ENCODE measurements at regions not wholly inside any gene's neighbourhood (a gene's known extent, or its start where the extent isn't known, plus 50 kb on each side); places are given as distances from the start of the nearest gene placed in this dataset.

DNA sequence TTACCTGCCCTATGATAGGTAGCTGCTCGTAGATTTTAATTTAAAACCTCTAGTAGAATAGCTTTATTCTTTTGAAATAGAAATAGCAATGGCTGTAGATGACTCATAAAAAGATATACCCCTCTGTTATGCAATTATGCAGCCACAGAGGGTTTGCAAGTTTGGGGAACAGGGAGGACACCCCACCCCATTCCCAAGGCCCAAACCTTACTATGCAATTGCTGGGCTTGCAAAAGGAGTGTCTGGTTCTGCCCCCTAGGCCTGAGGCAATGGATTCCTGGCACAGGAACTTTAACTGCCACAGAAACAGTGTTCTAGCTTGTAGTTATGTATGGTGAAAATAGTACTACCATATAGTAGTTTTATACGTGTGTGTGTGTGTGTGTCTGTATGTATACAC, 403.3 kb downstream of the ADAMTS20 start:
- WGBS, 2 donors, result 50 to 84% methylated on average over 2 of the region's 2 CpGs

GRCh38 chr12:43147878-43148277, 404.1 kb downstream of the ADAMTS20 start:
- Histone ChIP-seq H3K27me3 (ENCODE audit: control insufficient read depth in 3 of 3, insufficient read depth in 3 of 3, low read length in 2 of 3) (no peaks in the 10 kb centered on the region), H3K9ac (ENCODE audit: insufficient read depth in 1 of 2, low read length in 2 of 2) (no peak overlapping the region), H3K36me3 (ENCODE audit: control insufficient read depth in 4 of 4, insufficient read depth in 4 of 4, low read length in 4 of 4) (no peaks in the 10 kb centered on the region), H3K27ac (ENCODE audit: low read depth in 1 of 2, low read length in 1 of 2) (no peak overlapping the region), H3K9me3 (ENCODE audit: control insufficient read depth in 4 of 4, insufficient read depth in 3 of 4, low read length in 3 of 4) (no peaks in the 10 kb centered on the region), H3K4me3 (no peak overlapping the region), H3K4me1 (ENCODE audit: control insufficient read depth in 5 of 5, insufficient read depth in 5 of 5, low read length in 5 of 5) (no peaks in the 10 kb centered on the region)
- DNase-seq (peak in 2 of 3 donors; percentile 28 to 46), ATAC-seq (ENCODE audit: insufficient read depth, low FRiP score) (no peak)
- 85 to 89% methylated on average over 1 of the region's 1 CpG for WGBS, 2 donors
- TF ChIP-seq, protein P1, sequence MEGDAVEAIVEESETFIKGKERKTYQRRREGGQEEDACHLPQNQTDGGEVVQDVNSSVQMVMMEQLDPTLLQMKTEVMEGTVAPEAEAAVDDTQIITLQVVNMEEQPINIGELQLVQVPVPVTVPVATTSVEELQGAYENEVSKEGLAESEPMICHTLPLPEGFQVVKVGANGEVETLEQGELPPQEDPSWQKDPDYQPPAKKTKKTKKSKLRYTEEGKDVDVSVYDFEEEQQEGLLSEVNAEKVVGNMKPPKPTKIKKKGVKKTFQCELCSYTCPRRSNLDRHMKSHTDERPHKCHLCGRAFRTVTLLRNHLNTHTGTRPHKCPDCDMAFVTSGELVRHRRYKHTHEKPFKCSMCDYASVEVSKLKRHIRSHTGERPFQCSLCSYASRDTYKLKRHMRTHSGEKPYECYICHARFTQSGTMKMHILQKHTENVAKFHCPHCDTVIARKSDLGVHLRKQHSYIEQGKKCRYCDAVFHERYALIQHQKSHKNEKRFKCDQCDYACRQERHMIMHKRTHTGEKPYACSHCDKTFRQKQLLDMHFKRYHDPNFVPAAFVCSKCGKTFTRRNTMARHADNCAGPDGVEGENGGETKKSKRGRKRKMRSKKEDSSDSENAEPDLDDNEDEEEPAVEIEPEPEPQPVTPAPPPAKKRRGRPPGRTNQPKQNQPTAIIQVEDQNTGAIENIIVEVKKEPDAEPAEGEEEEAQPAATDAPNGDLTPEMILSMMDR (IDR thresholded peaks at IDR 0.05; ENCODE audit: control extremely low read depth, extremely low read depth), result no peak

More for the DNA sequence above, 403.3 kb downstream of the ADAMTS20 start:
- ATAC-seq (ENCODE audit: insufficient read depth, low FRiP score) (no peak), DNase-seq (no peak)
- Histone ChIP-seq H3K27ac (ENCODE audit: low read depth in 1 of 2, low read length in 1 of 2) (no peak overlapping the region), H3K9me3 (ENCODE audit: control insufficient read depth in 4 of 4, insufficient read depth in 3 of 4, low read length in 3 of 4) (no peaks in the 10 kb centered on the region), H3K4me3 (no peak overlapping the region), H3K9ac (ENCODE audit: insufficient read depth in 1 of 2, low read length in 2 of 2) (no peak overlapping the region), H3K36me3 (ENCODE audit: control insufficient read depth in 4 of 4, insufficient read depth in 4 of 4, low read length in 4 of 4) (no peaks in the 10 kb centered on the region), H3K4me1 (ENCODE audit: control insufficient read depth in 5 of 5, insufficient read depth in 5 of 5, low read length in 5 of 5) (no peaks in the 10 kb centered on the region), H3K27me3 (ENCODE audit: control insufficient read depth in 3 of 3, insufficient read depth in 3 of 3, low read length in 2 of 3) (no peaks in the 10 kb centered on the region)
- TF ChIP-seq, protein P1 (IDR thresholded peaks at IDR 0.05; ENCODE audit: control extremely low read depth, extremely low read depth), result no peak

GRCh38 chr12:43145481-43145880, 406.5 kb downstream of the ADAMTS20 start:
- DNase-seq (no peak), ATAC-seq (ENCODE audit: insufficient read depth, low FRiP score) (no peak)
- Histone ChIP-seq H3K27me3 (ENCODE audit: control insufficient read depth in 3 of 3, insufficient read depth in 3 of 3, low read length in 2 of 3) (no peaks in the 10 kb centered on the region), H3K4me1 (ENCODE audit: control insufficient read depth in 5 of 5, insufficient read depth in 5 of 5, low read length in 5 of 5) (no peaks in the 10 kb centered on the region), H3K4me3 (no peak overlapping the region), H3K9me3 (ENCODE audit: control insufficient read depth in 4 of 4, insufficient read depth in 3 of 4, low read length in 3 of 4) (no peaks in the 10 kb centered on the region), H3K9ac (ENCODE audit: insufficient read depth in 1 of 2, low read length in 2 of 2) (no peak overlapping the region), H3K27ac (ENCODE audit: low read depth in 1 of 2, low read length in 1 of 2) (no peak overlapping the region), H3K36me3 (ENCODE audit: control insufficient read depth in 4 of 4, insufficient read depth in 4 of 4, low read length in 4 of 4) (no peaks in the 10 kb centered on the region)
- WGBS, 2 donors, result 66 to 86% methylated on average over 2 of the region's 2 CpGs
- TF ChIP-seq, protein P1 (IDR thresholded peaks at IDR 0.05; ENCODE audit: control extremely low read depth, extremely low read depth), result no peak

DNA sequence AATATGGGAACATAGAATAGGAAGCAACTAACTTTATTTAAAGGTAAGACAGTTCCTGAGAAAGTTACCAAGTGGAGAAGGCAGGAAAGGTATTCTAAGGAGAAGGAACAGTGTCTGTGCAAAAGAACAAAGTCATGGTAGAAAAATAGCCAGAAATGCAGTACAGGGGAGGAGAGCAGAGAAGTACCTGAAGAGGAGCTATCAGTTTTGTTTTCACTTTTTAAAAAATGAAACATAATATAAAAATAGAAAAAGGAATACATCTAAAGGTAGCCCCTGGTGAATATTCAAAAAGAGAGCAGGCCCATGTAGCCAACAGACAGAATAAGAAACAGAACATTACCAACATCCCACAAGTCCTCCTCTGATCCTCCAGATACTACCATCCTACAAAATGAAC, 408.7 kb downstream of the ADAMTS20 start:
- DNase-seq (no peak), ATAC-seq (ENCODE audit: insufficient read depth, low FRiP score) (no peak)
- Histone ChIP-seq H3K4me1 (ENCODE audit: control insufficient read depth in 5 of 5, insufficient read depth in 5 of 5, low read length in 5 of 5) (no peaks in the 10 kb centered on the region), H3K9me3 (ENCODE audit: control insufficient read depth in 4 of 4, insufficient read depth in 3 of 4, low read length in 3 of 4) (peaks cover 0 to 4% (median 0%) of the 10 kb centered on the region in 4 donors), H3K9ac (ENCODE audit: insufficient read depth in 1 of 2, low read length in 2 of 2) (no peak overlapping the region), H3K27me3 (ENCODE audit: control insufficient read depth in 3 of 3, insufficient read depth in 3 of 3, low read length in 2 of 3) (no peaks in the 10 kb centered on the region), H3K36me3 (ENCODE audit: control insufficient read depth in 4 of 4, insufficient read depth in 4 of 4, low read length in 4 of 4) (no peaks in the 10 kb centered on the region), H3K27ac (ENCODE audit: low read depth in 1 of 2, low read length in 1 of 2) (no peak overlapping the region), H3K4me3 (no peak overlapping the region)
- TF ChIP-seq, protein P1 (IDR thresholded peaks at IDR 0.05; ENCODE audit: control extremely low read depth, extremely low read depth), result no peak

Measured in lung (tissue), 11 donors.